GM21447 (cell line): ENCODE measurements at regions not wholly inside any gene's neighbourhood (a gene's known extent, or its start where the extent isn't known, plus 50 kb on each side); places are given as distances from the start of the nearest gene placed in this dataset.

Experiments used
- ATAC-seq: cut with Tn5 transposase; IDR thresholded peaks from one replicate; pipeline ENCODE4 v1.9.1; 2021; ENCODE audit not compliant: unreplicated experiment

DNA sequence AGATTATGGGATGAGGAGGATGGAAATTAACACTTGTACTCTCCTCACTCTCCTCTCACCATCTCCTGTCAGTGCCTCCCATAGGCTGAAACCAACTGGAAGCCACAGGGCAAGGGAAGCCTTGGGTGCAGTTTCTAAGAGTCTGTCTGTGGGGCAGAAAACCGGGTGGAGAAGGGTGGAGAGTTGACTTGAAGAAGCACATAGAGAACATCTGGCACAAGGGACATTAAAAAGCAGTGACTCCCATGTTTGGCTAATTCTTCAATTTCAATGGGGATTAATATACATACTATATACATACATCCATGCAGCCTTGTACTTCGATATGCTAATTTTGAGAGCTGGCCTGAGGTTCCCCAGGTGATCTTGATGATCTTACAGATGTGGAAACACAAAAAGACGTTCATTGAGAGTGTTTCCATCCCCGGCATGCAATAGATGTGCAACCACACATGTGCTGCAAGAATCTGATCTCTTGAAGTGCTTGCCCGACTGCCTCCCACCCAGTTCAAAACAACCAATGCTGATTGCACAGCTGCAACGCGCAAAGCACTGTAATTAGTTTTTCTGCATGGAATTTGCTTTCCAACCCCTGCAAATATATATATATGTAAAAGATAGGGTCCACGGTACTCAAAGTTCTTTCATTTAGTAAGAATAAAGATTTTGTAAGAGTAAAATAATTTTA is 121.9 kb upstream of the TMC3 start:
- ATAC-seq: no peak

DNA sequence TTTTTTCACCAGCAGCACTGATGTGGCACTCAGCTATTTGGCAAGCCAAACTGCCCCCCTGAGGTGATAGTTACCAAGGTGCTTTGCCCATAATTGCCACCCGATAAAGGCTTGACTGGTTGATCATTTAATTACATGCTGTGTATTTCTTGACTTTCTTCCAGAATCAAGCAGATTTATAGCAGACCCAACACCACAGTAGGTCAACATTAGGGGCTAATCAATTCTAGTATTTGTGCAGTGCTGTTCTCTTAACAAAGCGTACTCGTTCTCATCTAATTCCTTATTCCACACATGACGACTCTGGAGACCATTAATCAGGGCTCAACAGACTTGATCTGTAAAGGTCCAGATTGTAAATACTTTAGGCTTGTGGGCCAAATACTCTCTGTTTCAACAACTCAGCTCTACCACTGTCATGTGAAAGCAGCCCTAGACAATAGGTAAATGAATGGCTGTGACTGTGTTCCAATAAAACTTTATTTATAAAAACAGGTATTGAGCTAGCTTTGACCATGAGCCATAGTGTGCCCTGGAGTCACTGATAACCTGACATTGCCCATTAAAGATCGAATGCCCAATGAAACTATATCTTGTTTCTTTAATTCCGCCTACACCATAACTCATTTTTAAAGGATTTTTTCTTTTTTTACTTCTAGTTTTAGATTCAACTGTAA is 119.1 kb upstream of the TMC3 start:
- ATAC-seq: no peak

DNA sequence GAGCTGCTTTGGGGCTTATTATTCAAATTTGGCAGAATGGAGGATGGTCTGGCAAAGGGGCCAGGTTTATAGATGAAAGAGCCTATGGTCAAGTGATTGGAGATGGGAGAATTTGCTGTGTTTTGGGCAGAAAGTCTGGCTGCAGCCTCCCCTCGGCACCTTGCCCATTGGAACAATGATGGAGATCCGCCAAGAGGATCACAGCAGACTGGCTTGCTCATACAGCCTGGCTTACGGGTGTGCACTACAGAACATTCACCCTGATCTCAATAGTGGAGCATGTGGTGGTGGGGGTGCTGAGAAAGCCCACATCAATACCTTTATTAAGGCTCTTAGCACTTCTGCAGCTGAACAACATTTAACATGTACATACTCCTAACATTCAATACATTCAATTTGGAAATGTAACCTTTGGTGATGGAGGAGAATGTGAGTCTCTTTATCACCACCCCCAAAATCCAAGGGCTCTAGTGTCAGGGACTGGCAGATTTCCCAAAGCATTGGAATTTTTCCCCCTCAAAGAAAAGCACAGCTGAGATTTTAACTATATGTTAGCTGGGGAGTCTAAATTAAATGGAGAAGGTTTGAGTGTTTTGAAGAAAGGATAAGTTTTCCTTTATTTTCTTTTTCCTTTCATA is 118.4 kb upstream of the TMC3 start:
- ATAC-seq: no peak

DNA sequence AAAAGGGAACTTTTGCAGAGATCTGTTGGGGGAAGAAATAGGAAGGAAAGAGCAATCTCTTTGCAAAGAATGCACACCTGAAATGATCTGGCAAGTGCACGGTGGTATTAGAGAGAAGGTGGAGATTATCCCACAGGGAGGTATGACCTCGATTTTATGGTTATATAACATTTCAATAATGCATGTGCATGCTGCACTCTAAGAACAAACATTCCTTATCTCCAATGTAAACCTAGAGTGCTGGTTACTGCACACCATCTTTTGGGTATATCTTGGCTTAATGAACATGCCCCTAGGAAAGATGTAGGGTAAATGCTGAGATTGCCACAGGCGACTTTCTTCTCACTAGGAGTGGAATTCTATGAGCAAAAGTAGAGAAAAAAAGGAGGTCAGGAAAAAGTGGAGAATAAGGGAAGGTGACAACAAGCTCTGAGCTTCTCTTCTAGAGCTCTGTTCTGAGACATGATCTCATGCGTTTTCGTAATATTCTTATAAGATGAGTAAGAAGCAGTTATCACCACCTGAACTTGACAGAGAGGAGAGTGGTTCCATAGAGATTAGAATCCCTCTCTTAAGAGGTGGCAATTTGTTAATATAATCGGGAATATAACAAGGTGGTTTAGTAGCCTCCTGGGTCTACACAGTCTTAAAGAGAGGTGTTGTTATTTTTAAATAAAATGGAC is 117.5 kb upstream of the TMC3 start:
- no peak for ATAC-seq

DNA sequence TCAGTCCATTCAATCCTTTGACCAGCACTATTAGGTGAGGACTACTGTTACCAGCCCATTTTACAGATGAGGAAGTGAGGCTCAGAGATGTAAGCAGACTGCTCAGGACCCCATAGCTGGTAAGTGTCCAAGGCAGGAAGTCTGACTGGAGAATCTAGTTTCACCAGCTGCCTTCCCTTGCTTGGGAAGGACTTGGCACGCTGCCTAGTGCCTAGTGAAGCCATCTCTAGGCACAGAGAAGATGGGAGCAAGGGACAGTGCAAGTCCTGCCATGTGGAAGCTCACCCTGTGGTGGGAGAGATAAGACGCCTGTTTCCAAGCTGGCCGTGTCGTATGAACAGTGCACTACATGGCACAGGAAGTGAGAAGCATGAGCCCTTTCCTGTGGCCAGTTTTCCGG is 111.8 kb upstream of the TMC3 start:
- ATAC-seq: no peak

- ATAC-seq: no peak
Measured at GRCh38 chr15:81484086-81484955, 110.3 kb upstream of the TMC3 start.

DNA sequence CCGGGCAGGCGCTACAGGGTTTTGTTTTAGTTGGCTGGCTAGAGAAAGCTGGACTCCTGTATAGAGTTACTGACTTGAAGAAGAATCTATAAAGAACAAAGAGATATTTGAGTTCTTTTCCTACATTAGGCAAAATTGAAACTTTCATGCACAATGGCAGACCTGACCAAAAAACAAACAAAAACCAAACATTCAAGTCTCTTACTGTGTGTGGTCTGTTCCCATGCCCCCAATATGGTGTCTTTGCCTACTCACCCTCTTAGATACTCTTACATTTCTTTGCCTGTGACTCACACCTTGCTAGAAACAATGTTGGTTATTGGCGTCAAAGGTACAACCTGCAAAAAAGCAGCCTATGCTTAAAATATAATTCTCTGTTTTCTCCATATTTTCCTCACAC is 109.5 kb upstream of the TMC3 start:
- ATAC-seq: no peak

- ATAC-seq: no peak
Measured at GRCh38 chr15:81481346-81481745, 107.3 kb upstream of the TMC3 start.

DNA sequence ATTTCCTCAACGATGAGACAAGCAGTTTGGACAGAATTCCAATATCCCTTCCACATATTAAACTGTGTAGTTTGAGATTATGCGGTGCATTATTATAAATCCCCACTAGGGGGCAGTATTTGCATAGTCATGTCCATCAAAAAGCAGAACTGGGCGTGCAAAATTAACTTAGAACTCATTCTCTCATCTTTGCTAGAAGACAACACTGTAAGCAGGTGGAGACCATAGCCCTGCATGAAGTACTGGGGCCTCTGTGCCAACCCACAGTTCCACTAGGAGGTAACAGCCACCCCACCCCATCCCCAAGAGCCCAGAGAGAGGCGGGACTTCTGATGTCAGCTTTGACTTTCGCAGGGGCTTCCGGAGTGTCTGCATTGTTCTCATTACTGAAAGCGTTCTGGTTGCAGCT is 106.6 kb upstream of the TMC3 start:
- peak; percentile 63 for ATAC-seq

DNA sequence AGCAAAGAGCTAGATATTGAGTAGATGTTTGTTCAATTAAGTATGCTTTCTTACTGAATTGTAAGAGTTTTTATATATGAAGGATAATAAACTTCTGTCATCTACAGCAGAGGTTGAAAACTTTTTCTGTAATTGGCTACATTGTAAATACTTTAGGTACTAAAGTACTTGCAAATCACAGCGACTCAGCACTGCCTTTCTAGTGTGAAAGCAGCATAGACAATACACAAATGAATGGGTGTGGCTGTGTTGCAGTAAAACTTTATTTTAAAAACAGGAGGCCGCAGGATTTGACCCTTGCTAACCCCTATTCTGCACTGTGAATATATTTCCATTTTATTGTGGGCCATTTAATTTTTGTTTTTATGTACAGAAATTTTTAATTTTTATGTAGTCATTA is 104.3 kb upstream of the TMC3 start:
- ATAC-seq: no peak

DNA sequence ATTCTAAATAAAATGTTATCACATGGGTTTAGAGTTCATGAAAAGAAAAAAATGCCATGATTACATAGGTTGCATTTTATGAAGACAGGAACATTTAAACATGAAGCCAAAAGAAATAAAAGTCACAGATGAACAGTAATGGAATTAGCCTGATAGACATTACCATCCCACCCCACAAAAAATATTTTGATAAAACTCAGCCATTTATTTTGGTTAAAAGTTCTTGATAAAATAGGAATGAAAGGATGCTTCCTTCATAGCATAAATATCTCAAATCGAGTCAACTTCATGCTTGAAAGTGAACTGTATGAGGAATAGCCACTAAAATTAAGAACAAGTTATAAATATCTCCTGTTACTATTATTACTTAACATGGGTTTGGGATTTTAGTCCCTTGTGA is 101.9 kb upstream of the TMC3 start:
- no peak for ATAC-seq

- ATAC-seq: no peak
Measured at GRCh38 chr15:81475471-81475870, 101.5 kb upstream of the TMC3 start.

GRCh38 chr15:81473946-81474345 is 99.9 kb upstream of the TMC3 start:
- ATAC-seq: no peak

DNA sequence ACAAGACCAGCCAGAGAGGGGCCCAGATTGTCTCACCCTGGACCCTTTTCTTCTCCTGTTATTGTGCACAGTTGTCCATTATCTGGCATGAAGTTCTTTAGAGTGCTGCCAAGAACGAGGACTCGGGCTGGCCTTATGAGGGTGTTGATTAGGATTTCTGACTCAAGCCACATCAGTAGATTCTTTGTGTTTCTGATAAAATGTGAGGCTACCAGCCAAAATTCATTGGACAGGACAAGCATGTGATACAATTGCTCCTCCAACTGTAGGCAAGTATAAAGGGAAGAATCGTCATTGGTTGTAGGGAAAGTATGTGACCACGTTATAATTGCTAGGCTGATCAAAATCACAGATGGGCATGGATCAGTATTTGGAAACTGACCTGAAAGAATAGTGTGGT is 99.2 kb upstream of the TMC3 start:
- no peak for ATAC-seq

DNA sequence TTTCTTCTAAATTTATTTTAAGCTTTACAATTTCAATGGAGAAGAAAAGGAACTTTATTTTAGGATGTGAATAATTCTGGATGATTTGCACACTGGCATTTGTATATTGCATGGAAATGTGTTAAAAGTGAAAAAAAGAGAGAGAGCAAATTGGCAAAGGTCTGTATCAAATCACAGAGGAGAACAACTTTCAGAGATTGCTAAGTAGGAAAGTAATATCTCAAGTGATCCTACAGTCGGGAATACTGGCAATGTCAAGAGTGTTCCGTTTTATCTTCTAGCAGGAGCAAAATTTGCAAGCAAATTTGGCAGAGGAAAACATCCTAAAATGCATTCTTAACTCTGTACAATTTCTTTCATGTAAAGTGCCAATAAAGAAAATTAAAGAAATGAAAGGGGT is 97.1 kb upstream of the TMC3 start:
- no peak for ATAC-seq

GRCh38 chr15:81469154-81469553 is 95.1 kb upstream of the TMC3 start:
- no peak for ATAC-seq

GRCh38 chr15:81466741-81467140 is 92.7 kb upstream of the TMC3 start:
- no peak for ATAC-seq

DNA sequence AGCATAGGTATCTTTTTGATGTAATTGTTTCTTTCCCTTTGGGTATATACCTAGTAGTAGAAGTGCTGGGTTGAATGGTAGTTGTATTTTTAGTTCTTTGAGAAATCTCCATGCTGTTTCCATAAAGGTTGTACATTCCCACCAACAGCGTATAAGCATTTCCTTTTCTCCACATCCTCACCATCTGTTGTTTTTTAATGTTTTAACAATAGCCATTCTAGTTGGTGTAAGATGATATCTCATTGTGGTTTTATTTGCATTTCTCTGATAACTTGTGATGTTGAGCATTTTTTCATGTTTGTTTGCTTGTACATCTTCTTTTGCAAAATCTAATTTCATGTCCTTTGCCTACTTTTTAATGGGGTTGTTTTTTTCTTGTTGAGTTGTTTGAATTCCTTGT is 80.0 kb upstream of the TMC3 start:
- no peak for ATAC-seq

GRCh38 chr15:81450721-81451120 is 76.7 kb upstream of the TMC3 start:
- no peak for ATAC-seq

GRCh38 chr15:81449836-81450474 is 75.9 kb upstream of the TMC3 start:
- ATAC-seq: no peak
